ENCODE measurements at regions not wholly inside any gene's neighbourhood (a gene's known extent, or its start where the extent isn't known, plus 50 kb on each side); places are given as distances from the start of the nearest gene placed in this dataset.

DNA sequence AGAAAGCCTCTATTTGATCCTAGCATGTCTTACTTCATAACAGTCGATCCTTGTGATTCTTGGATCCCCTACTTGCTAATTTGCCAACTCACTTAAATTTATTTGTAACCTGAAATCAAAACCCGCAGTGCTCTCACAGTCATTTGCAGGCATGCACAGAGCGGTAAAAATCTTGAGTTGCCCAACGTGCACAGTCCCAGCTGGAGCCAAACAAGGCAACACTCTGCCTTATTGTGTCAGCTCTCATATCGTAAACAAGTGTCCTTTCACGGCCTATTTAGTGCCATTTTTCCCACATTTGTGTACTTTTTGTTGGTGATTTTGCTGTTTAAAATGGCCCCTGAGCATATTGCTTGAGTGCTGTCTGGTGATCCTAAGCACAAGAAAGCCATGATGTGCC lies 511.3 kb upstream of the WWC1 start:
- TF ChIP-seq ZNF70 (CRISPR knock-in tag; IDR thresholded peaks at IDR 0.05) (no peak), CSDC2 (CRISPR knock-in tag; IDR thresholded peaks at IDR 0.05) (no peak)

Measured in SK-N-SH treated with all-trans-retinoic acid at 6 μM for 48 hours (cell line).